SK-N-SH (cell line): ENCODE measurements at regions not wholly inside any gene's neighbourhood (a gene's known extent, or its start where the extent isn't known, plus 50 kb on each side); places are given as distances from the start of the nearest gene placed in this dataset.

Source experiments
- CTCF ChIA-PET: fragments of 300-600, 350-600 bp; formaldehyde crosslinking; extraction: SDS; loops from one replicate; lab custom pipeline; 2021; lab: Yijun Ruan, JAX
- POLR2A ChIA-PET: fragments of 350-600 bp; sonication (Branson Sonifier 250); formaldehyde crosslinking; extraction: SDS; loops from one replicate; lab custom pipeline; 2020; ENCODE audit warnings: antibody characterized with exemption, inconsistent platforms; lab: Yijun Ruan, JAX
- DNase-seq: peaks from one replicate; pipeline ENCODE4 v3.0.0; 2012
- H2AFZ ChIP-seq: fragments of 200-600 bp; sonication (generic); 2 replicates; pipeline ENCODE4 v1.8.1; 2016; ENCODE audit warnings: antibody characterized with exemption, mild to moderate bottlenecking, low read depth
- H3F3A ChIP-seq: fragments of 200-600 bp; sonication (generic); replicated peaks from 2 replicates; pipeline ENCODE3; 2016; ENCODE audit warnings: antibody characterized with exemption, mild to moderate bottlenecking; ENCODE audit not compliant: insufficient read depth
- H3K27ac ChIP-seq, 2 experiments: fragments of 200-500 bp in 1 of 2; fragments of 200-600 bp in 1 of 2; sonication (Bioruptor generic) in 1 of 2; sonication (generic), shearing (Covaris generic) in 1 of 2; 2 replicates each; pipeline versions ENCODE4 v1.5.1 to v1.6.1; 2014 to 2016; ENCODE audit warnings: low read depth in 2 of 2, inconsistent platforms in 1 of 2, low read length in 1 of 2, mild to moderate bottlenecking in 1 of 2, mixed read lengths in 1 of 2
- H3K27me3 ChIP-seq: fragments of 200-600 bp; sonication (generic), shearing (Covaris generic); 2 replicates; pipeline ENCODE4 v1.6.1; 2016; ENCODE audit warnings: mixed run types; ENCODE audit not compliant: insufficient read depth
- H3K36me3 ChIP-seq, 2 experiments: fragments of 200-500 bp in 1 of 2; fragments of 200-600 bp in 1 of 2; sonication (Bioruptor generic) in 1 of 2; sonication (generic) in 1 of 2; replicated peaks in 1 of 2; 2 replicates each; pipeline versions ENCODE3 to v1.5.1; 2014 to 2016; ENCODE audit warnings: low read length in 1 of 2, mild to moderate bottlenecking in 1 of 2; ENCODE audit not compliant: insufficient read depth in 2 of 2, control insufficient read depth in 1 of 2
- H3K4me1 ChIP-seq, 2 experiments: fragments of 200-500 bp in 1 of 2; fragments of 200-600 bp in 1 of 2; sonication (Bioruptor generic) in 1 of 2; sonication (generic), shearing (Covaris generic) in 1 of 2; 2 replicates each; pipeline versions ENCODE4 v1.5.1 to v1.6.1; 2014 to 2016; ENCODE audit warnings: low read depth in 1 of 2, low read length in 1 of 2, mixed run types in 1 of 2; ENCODE audit not compliant: insufficient read depth in 2 of 2, control insufficient read depth in 1 of 2
- H3K4me2 ChIP-seq: fragments of 200-600 bp; sonication (generic), shearing (Covaris generic); 2 replicates; pipeline ENCODE4 v1.6.1; 2017; ENCODE audit warnings: mixed run types
- H3K4me3 ChIP-seq, 2 experiments: fragments of 200-500 bp in 1 of 2; fragments of 200-600 bp in 1 of 2; sonication (Bioruptor generic) in 1 of 2; sonication (generic), shearing (Covaris generic) in 1 of 2; 2 replicates each; pipeline versions ENCODE4 v1.5.1 to v1.8.1; 2014 to 2016; ENCODE audit warnings: low read depth in 2 of 2, inconsistent platforms in 1 of 2, low read length in 1 of 2, mild to moderate bottlenecking in 1 of 2, mixed read lengths in 1 of 2, moderate library complexity in 1 of 2
- H3K79me2 ChIP-seq: fragments of 200-600 bp; sonication (generic); 2 replicates; pipeline ENCODE4 v1.8.1; 2017; ENCODE audit warnings: mild to moderate bottlenecking; ENCODE audit not compliant: insufficient read depth
- H3K9ac ChIP-seq: fragments of 200-600 bp; sonication (generic); 2 replicates; pipeline ENCODE4 v1.6.1; 2017; ENCODE audit warnings: mixed run types
- H3K9me2 ChIP-seq: fragments of 200-600 bp; sonication (generic); 2 replicates; pipeline ENCODE4 v1.6.1; 2017; ENCODE audit warnings: mixed run types
- H3K9me3 ChIP-seq: fragments of 200-600 bp; sonication (generic); 2 replicates; pipeline ENCODE4 v1.6.1; 2017; ENCODE audit warnings: mixed run types, mild to moderate bottlenecking, moderate library complexity
- H4K20me1 ChIP-seq: fragments of 200-600 bp; sonication (generic); 2 replicates; pipeline ENCODE4 v1.6.1; 2017; ENCODE audit warnings: mild to moderate bottlenecking, mixed run types; ENCODE audit not compliant: insufficient read depth
- CHD2 ChIP-seq: fragments of 150-350 bp; IDR thresholded peaks from 2 replicates; pipeline ENCODE4 v1.6.1; 2018; ENCODE audit warnings: low read length; ENCODE audit not compliant: partially characterized antibody
- CTCF ChIP-seq: fragments of 200-600 bp; sonication (generic); IDR thresholded peaks from 2 replicates; pipeline ENCODE4 v1.6.1; 2017; ENCODE audit warnings: antibody characterized with exemption, mild to moderate bottlenecking, moderate library complexity
- EP300 ChIP-seq, 2 experiments: IDR thresholded peaks; 2 replicates each; pipeline versions ENCODE4 v1.4.0 to v1.6.1; 2012; ENCODE audit warnings: borderline replicate concordance in 1 of 2, low read depth in 1 of 2, low read length in 1 of 2
- EZH2phosphoT487 ChIP-seq: fragments of 200-600 bp; sonication (generic); IDR thresholded peaks from 2 replicates; pipeline ENCODE4 v1.6.1; 2017; ENCODE audit warnings: low read depth, mixed run types, mild to moderate bottlenecking, antibody characterized with exemption, moderate library complexity, borderline replicate concordance
- FOSL2 ChIP-seq: IDR thresholded peaks from 2 replicates; pipeline ENCODE4 v1.4.0; 2012; ENCODE audit warnings: low read depth, mild to moderate bottlenecking, moderate library complexity, borderline replicate concordance
- GABPA ChIP-seq: IDR thresholded peaks from 2 replicates; pipeline ENCODE4 v1.4.0; 2012; ENCODE audit warnings: low read depth, mild to moderate bottlenecking
- IRF3 ChIP-seq: fragments of 150-350 bp; IDR thresholded peaks from 2 replicates; pipeline ENCODE4 v1.6.1; 2016; ENCODE audit warnings: mild to moderate bottlenecking, low read depth, low read length
- MEF2A ChIP-seq: IDR thresholded peaks from 2 replicates; pipeline ENCODE4 v1.4.0; 2012; ENCODE audit warnings: low read depth, borderline replicate concordance
- RAD21 ChIP-seq: IDR thresholded peaks from 2 replicates; pipeline ENCODE4 v1.6.1; 2012; ENCODE audit warnings: mild to moderate bottlenecking, low read length
- REST ChIP-seq: IDR thresholded peaks from 2 replicates; pipeline ENCODE4 v1.6.1; 2012; ENCODE audit warnings: mild to moderate bottlenecking, low read depth, low read length, moderate library complexity
- TAF1 ChIP-seq: IDR thresholded peaks from 2 replicates; pipeline ENCODE4 v1.6.1; 2012; ENCODE audit warnings: low read depth, mild to moderate bottlenecking, low read length, moderate library complexity, borderline replicate concordance
- TCF12 ChIP-seq: IDR thresholded peaks from 2 replicates; pipeline ENCODE4 v1.4.0; 2012
- TEAD4 ChIP-seq: IDR thresholded peaks from 2 replicates; pipeline ENCODE4 v1.4.0; 2012; ENCODE audit warnings: mild to moderate bottlenecking, borderline replicate concordance; ENCODE audit not compliant: insufficient read depth
- USF1 ChIP-seq: IDR thresholded peaks from 2 replicates; pipeline ENCODE4 v1.4.0; 2012; ENCODE audit warnings: low read depth, borderline replicate concordance
- USF2 ChIP-seq: fragments of 150-350 bp; IDR thresholded peaks from 2 replicates; pipeline ENCODE4 v1.6.1; 2017; ENCODE audit warnings: antibody characterized with exemption, low read length, low read depth, borderline replicate concordance
- ZBTB33 ChIP-seq: IDR thresholded peaks from 2 replicates; pipeline ENCODE4 v1.4.0; 2012; ENCODE audit warnings: low read depth, borderline replicate concordance
- WGBS: methylation state at CpG from one replicate; pipeline ENCODE4 v1.1.6; 2017; ENCODE audit warnings: low lambda C conversion rate; 5-methylcytosine and 5-hydroxymethylcytosine counted together

GRCh38 chr18:40531051-40531450 is 1424.0 kb upstream of the PIK3C3 start:
- Histone ChIP-seq H3K9me3 (no peaks in the 10 kb centered on the region), H3K27me3 (no peaks in the 10 kb centered on the region), H3K27ac (no peak overlapping the region), H3K4me3 (no peak overlapping the region), H3F3A (no peaks in the 10 kb centered on the region), H4K20me1 (no peaks in the 10 kb centered on the region), H3K9ac (no peak overlapping the region), H3K4me2 (no peak overlapping the region), H3K79me2 (no peaks in the 10 kb centered on the region), H2AFZ (no peak overlapping the region), H3K36me3 (no peaks in the 10 kb centered on the region), H3K4me1 (no peaks in the 10 kb centered on the region; a peak in 1 of 4 replicates), H3K9me2 (no peaks in the 10 kb centered on the region)
- no peak for DNase-seq
- CTCF ChIA-PET = no interaction called here
- TF ChIP-seq ZBTB33 = no peak
- TF ChIP-seq EP300 (IDR thresholded peaks at IDR 0.05; ENCODE audit: borderline replicate concordance in 1 of 2, low read depth in 1 of 2, low read length in 1 of 2) = no peak
- no peak for TF ChIP-seq TAF1
- no peak for TF ChIP-seq USF2
- TF ChIP-seq TEAD4 = no peak
- no peak for TF ChIP-seq GABPA
- TF ChIP-seq CHD2 = no peak
- no peak for TF ChIP-seq FOSL2
- TF ChIP-seq TCF12 = no peak
- TF ChIP-seq USF1 = no peak
- no peak for TF ChIP-seq IRF3
- TF ChIP-seq MEF2A = no peak
- no peak for TF ChIP-seq RAD21
- no peak for TF ChIP-seq EZH2phosphoT487
- no peak for TF ChIP-seq CTCF
- TF ChIP-seq REST = no peak
- POLR2A ChIA-PET = no interaction called here
- WGBS = 62% methylated on average over 2 of the region's 2 CpGs
